B cell (primary cell): ENCODE measurements at regions not wholly inside any gene's neighbourhood (a gene's known extent, or its start where the extent isn't known, plus 50 kb on each side); places are given as distances from the start of the nearest gene placed in this dataset.

ENCODE experiments used
- ATAC-seq: fragments of 200-7000 bp; cut with Tn5 transposase; one replicate; pipeline ENCODE4 v1.10.0; 2021; ENCODE audit warnings: low read depth, mild to moderate bottlenecking, moderate number of reproducible peaks, moderate library complexity
- CTCF ChIA-PET: fragments of 350-600 bp; sonication (Branson Sonifier 250); formaldehyde crosslinking; loops from one replicate; lab custom pipeline; 2021; ENCODE audit warnings: antibody characterized with exemption, inconsistent platforms; lab: Charles Lee
- POLR2A ChIA-PET: fragments of 350-600 bp; sonication (Branson Sonifier 250); formaldehyde crosslinking; loops from one replicate; lab custom pipeline; 2021; ENCODE audit warnings: antibody characterized with exemption; lab: Charles Lee
- DNase-seq: peaks from one replicate; pipeline ENCODE4 v3.0.0; 2013
- H2AFZ ChIP-seq: 2 replicates; pipeline ENCODE4 v1.6.1; 2012; ENCODE audit warnings: mild to moderate bottlenecking, low read depth, low read length; ENCODE audit not compliant: insufficient read depth, poor library complexity, severe bottlenecking
- H3K27ac ChIP-seq, 2 donors: 1 replicate in 1 of 2; 2 replicates in 1 of 2; pipeline ENCODE4 v1.5.1; 2012 to 2013; ENCODE audit warnings: low read length in 2 of 2, mild to moderate bottlenecking in 2 of 2, moderate library complexity in 1 of 2
- H3K27me3 ChIP-seq, 4 experiments: fragments of 200-600 bp in 1 of 4; sonication (generic) in 1 of 4; replicated peaks in 1 of 4; 1 replicate in 2 of 4; 2 replicates in 2 of 4; pipeline versions ENCODE4 v1.6.1 to v1.7.0; 2013 to 2016; ENCODE audit warnings: low read length in 3 of 4, mild to moderate bottlenecking in 2 of 4, mixed read lengths in 1 of 4, moderate library complexity in 1 of 4; ENCODE audit not compliant: insufficient read depth in 4 of 4, control insufficient read depth in 3 of 4; ENCODE audit errors: control extremely low read depth in 1 of 4
- H3K36me3 ChIP-seq, 2 experiments: replicated peaks in 1 of 2; 1 replicate in 1 of 2; 2 replicates in 1 of 2; pipeline versions ENCODE4 v1.6.1 to v1.7.1; 2013; ENCODE audit warnings: low read length in 1 of 2; ENCODE audit not compliant: insufficient read depth in 2 of 2, control insufficient read depth in 1 of 2; ENCODE audit errors: control extremely low read depth in 1 of 2, extremely low read depth in 1 of 2
- H3K4me1 ChIP-seq, 2 donors: fragments of 200-600 bp in 1 of 2; sonication (generic) in 1 of 2; 1 replicate in 1 of 2; 2 replicates in 1 of 2; pipeline versions ENCODE4 v1.5.1 to v1.6.1; 2013 to 2017; ENCODE audit warnings: low read length in 2 of 2; ENCODE audit not compliant: control insufficient read depth in 2 of 2, insufficient read depth in 2 of 2
- H3K4me2 ChIP-seq: replicated peaks from 2 replicates; pipeline ENCODE3; 2012; ENCODE audit warnings: mild to moderate bottlenecking, low read depth, low read length; ENCODE audit not compliant: poor library complexity, severe bottlenecking
- H3K4me3 ChIP-seq, 5 experiments: fragments of 200-600 bp in 1 of 5; sonication (generic) in 1 of 5; 1 replicate in 3 of 5; 2 replicates in 2 of 5; pipeline versions ENCODE4 v1.5.1 to v1.7.0; 2011 to 2016; ENCODE audit warnings: low read length in 4 of 5, mild to moderate bottlenecking in 4 of 5, low read depth in 2 of 5, control low read depth in 1 of 5, moderate library complexity in 1 of 5; ENCODE audit not compliant: insufficient read depth in 1 of 5; ENCODE audit errors: control extremely low read depth in 1 of 5, extremely low read depth in 1 of 5
- H3K79me2 ChIP-seq: fragments of 200-600 bp; sonication (generic); one replicate; pipeline ENCODE4 v1.6.0; 2016; ENCODE audit warnings: low read length; ENCODE audit not compliant: control insufficient read depth, insufficient read depth
- H3K9ac ChIP-seq: fragments of 200-600 bp; sonication (generic); 2 replicates; pipeline ENCODE4 v1.6.1; 2017; ENCODE audit warnings: mild to moderate bottlenecking, low read length, moderate library complexity
- H3K9me3 ChIP-seq, 3 donors: one replicate each; pipeline versions ENCODE4 v1.6.1 to v1.7.1; 2013; ENCODE audit warnings: low read length in 2 of 3; ENCODE audit not compliant: control insufficient read depth in 2 of 3, insufficient read depth in 1 of 3; ENCODE audit errors: control extremely low read depth in 1 of 3
- H4K20me1 ChIP-seq: 2 replicates; pipeline ENCODE4 v1.6.0; 2012; ENCODE audit warnings: mild to moderate bottlenecking, low read length; ENCODE audit not compliant: insufficient read depth, control insufficient read depth, poor library complexity, severe bottlenecking
- H3K27ac Mint-ChIP-seq: one replicate; pipeline ENCODE4 v1.8.0; 2021; ENCODE audit warnings: mixed read lengths
- H3K27me3 Mint-ChIP-seq: one replicate; pipeline ENCODE4 v1.8.0; 2021; ENCODE audit warnings: mixed read lengths
- H3K4me1 Mint-ChIP-seq: one replicate; pipeline ENCODE4 v1.8.0; 2021; ENCODE audit warnings: mixed read lengths
- H3K4me3 Mint-ChIP-seq: one replicate; pipeline ENCODE4 v1.8.0; 2021; ENCODE audit warnings: mixed read lengths
- H3K9me3 Mint-ChIP-seq: one replicate; pipeline ENCODE4 v1.8.0; 2022; ENCODE audit warnings: mixed read lengths; ENCODE audit not compliant: insufficient read depth
- CTCF ChIP-seq: fragments of 200-600 bp; IDR thresholded peaks from one replicate; pipeline ENCODE4 v1.8.0; 2022; ENCODE audit warnings: antibody characterized with exemption, mild to moderate bottlenecking
- EZH2 ChIP-seq: IDR thresholded peaks from 2 replicates; pipeline ENCODE4 v1.6.1; 2012; ENCODE audit warnings: borderline replicate concordance, low read depth, mild to moderate bottlenecking, moderate library complexity, low read length; ENCODE audit not compliant: insufficient read depth, poor library complexity, severe bottlenecking
- WGBS: methylation state at CpG from one replicate; pipeline ENCODE4 v1.1.5; 2013; ENCODE audit warnings: missing lambda C conversion rate; ENCODE audit not compliant: insufficient coverage; 5-methylcytosine and 5-hydroxymethylcytosine counted together
- intact Hi-C: fragments of 100-400 bp; cut with micrococcal nuclease; formaldehyde crosslinking; loops from one replicate; pipeline ENCODE4 v1.10.0; 2022

- Histone ChIP-seq H3K36me3 (no peaks in the 10 kb centered on the region), H3K79me2 (no peaks in the 10 kb centered on the region), H3K27me3 (no peaks in the 10 kb centered on the region), H3K4me1 (no peaks in the 10 kb centered on the region), H3K9ac (no peak overlapping the region), H3K4me2 (no peak overlapping the region), H2AFZ (no peak overlapping the region), H3K27ac (no peak overlapping the region), H3K9me3 (no peaks in the 10 kb centered on the region), H3K4me3 (no peak overlapping the region), H4K20me1 (no peaks in the 10 kb centered on the region)
- intact Hi-C loops, result no loop called here
- DNase-seq (no peak), ATAC-seq (no peak)
- H3K4me1 Mint-ChIP-seq, result no peaks in the 10 kb centered on the region
- H3K9me3 Mint-ChIP-seq, result no peaks in the 10 kb centered on the region
- TF ChIP-seq EZH2 (no peak), CTCF (no peak)
- POLR2A ChIA-PET, result no interaction called here
- CTCF ChIA-PET, result no interaction called here
- no CpG with 5 or more reads among the region's 1 CpG for WGBS
- no peak overlapping the region for H3K4me3 Mint-ChIP-seq
- no peaks in the 10 kb centered on the region for H3K27me3 Mint-ChIP-seq
- no peak overlapping the region for H3K27ac Mint-ChIP-seq
These were observed 467.4 kb downstream of the CETN3 start for GRCh38 chr5:89942171-89942570.

GRCh38 chr5:89936576-89936975 lies 473.0 kb downstream of the CETN3 start:
- no peak overlapping the region for H3K4me3 ChIP-seq
- Mint-ChIP-seq H3K27ac (no peak overlapping the region), H3K27me3 (peaks cover 4% of the 10 kb centered on the region), H3K4me3 (no peak overlapping the region), H3K4me1 (peaks cover 13% of the 10 kb centered on the region), H3K9me3 (no peaks in the 10 kb centered on the region)
- no peak overlapping the region for H3K9ac ChIP-seq
- ChIA-PET POLR2A (no interaction called here), CTCF (no interaction called here)
- no peak overlapping the region for H3K27ac ChIP-seq
- H3K27me3 ChIP-seq, result no peaks in the 10 kb centered on the region
- H3K4me1 ChIP-seq, result no peaks in the 10 kb centered on the region
- intact Hi-C loops, result no loop called here
- no peaks in the 10 kb centered on the region for H4K20me1 ChIP-seq
- no peaks in the 10 kb centered on the region for H3K79me2 ChIP-seq
- DNase-seq, result no peak
- H3K9me3 ChIP-seq, result no peaks in the 10 kb centered on the region
- TF ChIP-seq EZH2 (no peak), CTCF (no peak)
- no peak overlapping the region for H2AFZ ChIP-seq
- no peaks in the 10 kb centered on the region for H3K36me3 ChIP-seq
- H3K4me2 ChIP-seq, result no peak overlapping the region
- no peak for ATAC-seq
- no CpG with 5 or more reads among the region's 3 CpGs for WGBS
